ENCODE measurements at regions not wholly inside any gene's neighbourhood (a gene's known extent, or its start where the extent isn't known, plus 50 kb on each side); places are given as distances from the start of the nearest gene placed in this dataset.

- ATAC-seq (replicated peaks; ENCODE audit: extremely low read depth, poor library complexity, severe bottlenecking) (no peak), DNase-seq (ENCODE audit: low spot score in 2 of 2) (no peak)
- H3K4me3 Mint-ChIP-seq: no peak overlapping the region
- no peaks in the 10 kb centered on the region for H3K9me3 Mint-ChIP-seq
- no peaks in the 10 kb centered on the region for H3K36me3 Mint-ChIP-seq (ENCODE audit: insufficient read depth)
- H3K4me1 Mint-ChIP-seq: no peaks in the 10 kb centered on the region
- H3K27ac Mint-ChIP-seq (ENCODE audit: low read depth): no peak overlapping the region
- peaks cover 26% of the 10 kb centered on the region for H3K27me3 Mint-ChIP-seq
Observed at GRCh38 chr1:47611992-47612391, 174.1 kb downstream of the FOXD2 start.

DNA sequence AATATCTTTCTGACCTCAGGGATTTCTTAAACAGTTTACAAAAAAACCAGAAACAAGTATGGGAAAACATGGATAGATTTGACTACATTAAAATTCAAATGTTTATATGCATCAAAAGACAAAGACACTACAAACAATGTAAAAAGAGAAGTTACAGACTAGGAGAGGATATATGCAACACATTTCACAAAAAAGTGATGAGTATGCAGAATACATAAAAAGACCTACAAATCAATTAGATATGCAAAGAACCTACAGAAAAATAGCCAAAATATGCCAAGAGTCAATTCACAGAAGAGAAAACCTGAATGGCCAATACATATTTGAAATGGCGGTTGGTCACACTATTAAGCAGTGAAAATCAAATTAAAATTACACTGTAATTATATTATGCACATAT, 175.0 kb downstream of the FOXD2 start:
- no peak overlapping the region for H3K27ac Mint-ChIP-seq (ENCODE audit: low read depth)
- no peaks in the 10 kb centered on the region for H3K4me1 Mint-ChIP-seq
- ATAC-seq (replicated peaks; ENCODE audit: extremely low read depth, poor library complexity, severe bottlenecking) (no peak), DNase-seq (ENCODE audit: low spot score in 2 of 2) (no peak)
- H3K36me3 Mint-ChIP-seq (ENCODE audit: insufficient read depth): no peaks in the 10 kb centered on the region
- no peak overlapping the region for H3K4me3 Mint-ChIP-seq
- H3K27me3 Mint-ChIP-seq: peaks cover 26% of the 10 kb centered on the region
- H3K9me3 Mint-ChIP-seq: no peaks in the 10 kb centered on the region

GRCh38 chr1:47616036-47616435, 178.2 kb downstream of the FOXD2 start:
- DNase-seq (ENCODE audit: low spot score in 2 of 2): no peak
- Mint-ChIP-seq H3K4me1 (no peaks in the 10 kb centered on the region), H3K4me3 (no peak overlapping the region), H3K27me3 (peaks cover 10% of the 10 kb centered on the region), H3K36me3 (ENCODE audit: insufficient read depth) (no peaks in the 10 kb centered on the region), H3K9me3 (no peaks in the 10 kb centered on the region), H3K27ac (ENCODE audit: low read depth) (no peak overlapping the region)
- ATAC-seq (replicated peaks; ENCODE audit: extremely low read depth, poor library complexity, severe bottlenecking): no peak

GRCh38 chr1:47616906-47617305, 179.1 kb downstream of the FOXD2 start:
- Mint-ChIP-seq H3K9me3 (no peaks in the 10 kb centered on the region), H3K4me1 (no peaks in the 10 kb centered on the region)
- ATAC-seq (replicated peaks; ENCODE audit: extremely low read depth, poor library complexity, severe bottlenecking): no peak

GRCh38 chr1:47617381-47618221, 179.8 kb downstream of the FOXD2 start:
- DNase-seq (ENCODE audit: low spot score in 2 of 2): no peak
- Mint-ChIP-seq H3K9me3 (no peaks in the 10 kb centered on the region), H3K4me1 (no peaks in the 10 kb centered on the region), H3K27ac (ENCODE audit: low read depth) (no peak overlapping the region), H3K36me3 (ENCODE audit: insufficient read depth) (no peaks in the 10 kb centered on the region), H3K4me3 (no peak overlapping the region), H3K27me3 (peaks cover 22% of the 10 kb centered on the region)
- no peak for ATAC-seq (replicated peaks; ENCODE audit: extremely low read depth, poor library complexity, severe bottlenecking)

More at GRCh38 chr1:47616906-47617305, 179.1 kb downstream of the FOXD2 start:
- peaks cover 19% of the 10 kb centered on the region for H3K27me3 Mint-ChIP-seq
- H3K4me3 Mint-ChIP-seq: no peak overlapping the region
- no peaks in the 10 kb centered on the region for H3K36me3 Mint-ChIP-seq (ENCODE audit: insufficient read depth)
- H3K27ac Mint-ChIP-seq (ENCODE audit: low read depth): no peak overlapping the region
- no peak for DNase-seq (ENCODE audit: low spot score in 2 of 2)

GRCh38 chr1:47618222-47618720, 180.4 kb downstream of the FOXD2 start:
- Mint-ChIP-seq H3K4me1 (no peaks in the 10 kb centered on the region), H3K4me3 (no peak overlapping the region), H3K27ac (ENCODE audit: low read depth) (no peak overlapping the region), H3K36me3 (ENCODE audit: insufficient read depth) (no peaks in the 10 kb centered on the region), H3K27me3 (peaks cover 29% of the 10 kb centered on the region), H3K9me3 (no peaks in the 10 kb centered on the region)
- ATAC-seq (replicated peaks; ENCODE audit: extremely low read depth, poor library complexity, severe bottlenecking) (no peak), DNase-seq (ENCODE audit: low spot score in 2 of 2) (no peak)

DNA sequence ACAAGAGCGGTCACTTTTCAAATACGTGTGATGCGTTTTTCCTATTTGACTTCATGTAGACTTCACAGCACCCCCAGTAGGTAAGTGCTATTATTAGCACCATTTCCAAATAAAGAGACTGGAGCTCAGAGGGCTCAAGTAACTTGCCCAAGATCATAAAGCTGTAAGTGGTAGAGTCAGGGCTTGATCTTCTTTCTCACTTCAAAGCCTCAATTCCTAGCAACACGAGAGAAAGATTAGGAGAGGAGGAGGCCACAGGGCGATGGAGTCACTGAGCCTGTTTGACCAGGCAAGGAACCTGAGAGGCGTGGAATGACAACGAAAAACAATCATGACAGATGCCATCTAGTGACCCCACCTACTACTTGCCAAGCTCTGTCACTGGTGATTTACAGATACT, 181.0 kb downstream of the FOXD2 start:
- Mint-ChIP-seq H3K9me3 (no peaks in the 10 kb centered on the region), H3K36me3 (ENCODE audit: insufficient read depth) (no peaks in the 10 kb centered on the region), H3K4me3 (no peak overlapping the region), H3K27me3 (peaks cover 30% of the 10 kb centered on the region), H3K4me1 (no peaks in the 10 kb centered on the region), H3K27ac (ENCODE audit: low read depth) (no peak overlapping the region)
- DNase-seq (ENCODE audit: low spot score in 2 of 2) (no peak), ATAC-seq (replicated peaks; ENCODE audit: extremely low read depth, poor library complexity, severe bottlenecking) (no peak)

DNA sequence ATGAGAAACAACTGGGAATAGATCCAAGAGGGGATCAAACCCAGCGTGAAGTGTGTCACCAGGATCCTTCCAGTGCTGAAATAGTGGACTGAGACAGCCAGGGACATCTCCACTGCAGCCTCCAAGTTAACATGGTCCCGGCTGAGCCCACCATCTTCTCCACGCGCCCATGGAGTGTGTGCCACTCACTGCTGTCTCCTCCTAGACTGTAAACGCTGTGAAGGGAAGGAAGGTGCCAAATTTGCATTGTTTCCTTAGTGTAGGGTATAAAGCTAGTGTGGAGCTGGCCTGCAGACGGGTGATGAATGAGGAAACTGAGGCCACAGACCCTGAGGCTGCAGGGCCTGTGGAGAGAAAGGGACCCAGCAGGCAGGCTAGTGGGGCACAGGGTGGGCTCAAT, 183.6 kb downstream of the FOXD2 start:
- Mint-ChIP-seq H3K36me3 (ENCODE audit: insufficient read depth) (no peaks in the 10 kb centered on the region), H3K4me3 (no peak overlapping the region), H3K27me3 (peaks cover 38% of the 10 kb centered on the region), H3K4me1 (no peaks in the 10 kb centered on the region), H3K9me3 (no peaks in the 10 kb centered on the region), H3K27ac (ENCODE audit: low read depth) (no peak overlapping the region)
- no peak for DNase-seq (ENCODE audit: low spot score in 2 of 2)
- ATAC-seq (replicated peaks; ENCODE audit: extremely low read depth, poor library complexity, severe bottlenecking): no peak

DNA sequence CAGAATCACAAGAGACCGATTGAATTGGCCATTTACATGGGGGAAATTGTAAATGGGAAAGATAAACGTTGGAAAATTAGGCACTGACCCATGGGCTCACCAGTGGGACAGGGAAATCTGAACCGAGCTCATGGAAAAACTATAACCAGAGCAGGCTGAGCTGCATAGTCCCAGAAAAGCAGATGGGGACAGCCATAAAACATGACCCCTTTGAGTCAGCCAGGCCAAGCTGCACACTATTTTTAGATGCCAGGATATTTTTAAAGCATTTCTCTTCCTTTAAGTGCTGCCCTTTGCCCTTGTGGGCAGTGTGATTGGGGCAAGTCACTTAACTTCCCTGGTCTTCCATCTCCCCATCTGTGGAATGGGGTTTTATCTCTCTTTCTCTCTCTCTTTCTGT, 184.1 kb downstream of the FOXD2 start:
- Mint-ChIP-seq H3K4me1 (no peaks in the 10 kb centered on the region), H3K27ac (ENCODE audit: low read depth) (no peak overlapping the region), H3K9me3 (no peaks in the 10 kb centered on the region), H3K27me3 (peaks cover 43% of the 10 kb centered on the region), H3K4me3 (no peak overlapping the region), H3K36me3 (ENCODE audit: insufficient read depth) (no peaks in the 10 kb centered on the region)
- DNase-seq (ENCODE audit: low spot score in 2 of 2) (no peak), ATAC-seq (replicated peaks; ENCODE audit: extremely low read depth, poor library complexity, severe bottlenecking) (no peak)

GRCh38 chr1:47622776-47623556, 185.1 kb downstream of the FOXD2 start:
- no peaks in the 10 kb centered on the region for H3K36me3 Mint-ChIP-seq (ENCODE audit: insufficient read depth)
- ATAC-seq (replicated peaks; ENCODE audit: extremely low read depth, poor library complexity, severe bottlenecking) (no peak), DNase-seq (ENCODE audit: low spot score in 2 of 2) (no peak)
- peaks cover 50% of the 10 kb centered on the region for H3K27me3 Mint-ChIP-seq
- H3K27ac Mint-ChIP-seq (ENCODE audit: low read depth): no peak overlapping the region
- H3K9me3 Mint-ChIP-seq: no peaks in the 10 kb centered on the region
- H3K4me3 Mint-ChIP-seq: no peak overlapping the region
- no peaks in the 10 kb centered on the region for H3K4me1 Mint-ChIP-seq

DNA sequence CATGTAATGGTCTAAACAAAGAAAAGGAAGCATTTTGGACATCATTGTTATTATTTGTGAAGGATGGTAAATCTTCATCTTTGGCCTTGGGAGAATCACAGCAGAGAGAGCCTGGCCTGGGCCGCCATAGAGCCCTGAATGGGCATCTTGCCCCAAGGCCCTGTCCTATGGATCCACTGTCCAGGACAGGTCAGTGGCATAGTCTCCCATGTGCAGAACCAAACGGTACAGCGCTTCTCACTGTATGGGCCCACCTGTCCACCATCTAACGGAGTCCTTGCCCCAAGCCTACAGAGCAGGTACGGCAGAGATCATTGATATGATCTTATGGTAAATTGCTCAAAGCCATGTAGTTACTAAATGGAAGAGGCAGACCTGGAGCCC, 185.7 kb downstream of the FOXD2 start:
- no peaks in the 10 kb centered on the region for H3K9me3 Mint-ChIP-seq
- no peak for ATAC-seq (replicated peaks; ENCODE audit: extremely low read depth, poor library complexity, severe bottlenecking)
- H3K27ac Mint-ChIP-seq (ENCODE audit: low read depth): no peak overlapping the region
- peaks cover 50% of the 10 kb centered on the region for H3K27me3 Mint-ChIP-seq
- no peaks in the 10 kb centered on the region for H3K36me3 Mint-ChIP-seq (ENCODE audit: insufficient read depth)
- H3K4me3 Mint-ChIP-seq: no peak overlapping the region
- no peaks in the 10 kb centered on the region for H3K4me1 Mint-ChIP-seq
- DNase-seq (ENCODE audit: low spot score in 2 of 2): no peak

GRCh38 chr1:47624531-47624930, 186.7 kb downstream of the FOXD2 start:
- ATAC-seq (replicated peaks; ENCODE audit: extremely low read depth, poor library complexity, severe bottlenecking) (no peak), DNase-seq (ENCODE audit: low spot score in 2 of 2) (no peak)
- H3K4me3 Mint-ChIP-seq: no peak overlapping the region
- H3K9me3 Mint-ChIP-seq: no peaks in the 10 kb centered on the region
- no peaks in the 10 kb centered on the region for H3K36me3 Mint-ChIP-seq (ENCODE audit: insufficient read depth)
- H3K27ac Mint-ChIP-seq (ENCODE audit: low read depth): no peak overlapping the region
- H3K4me1 Mint-ChIP-seq: no peaks in the 10 kb centered on the region
- peaks cover 50% of the 10 kb centered on the region for H3K27me3 Mint-ChIP-seq

- no peak for ATAC-seq (replicated peaks; ENCODE audit: extremely low read depth, poor library complexity, severe bottlenecking)
- no peaks in the 10 kb centered on the region for H3K36me3 Mint-ChIP-seq (ENCODE audit: insufficient read depth)
- no peaks in the 10 kb centered on the region for H3K9me3 Mint-ChIP-seq
- peaks cover 41% of the 10 kb centered on the region for H3K27me3 Mint-ChIP-seq
- no peak for DNase-seq (ENCODE audit: low spot score in 2 of 2)
- no peak overlapping the region for H3K27ac Mint-ChIP-seq (ENCODE audit: low read depth)
- H3K4me1 Mint-ChIP-seq: no peaks in the 10 kb centered on the region
- no peak overlapping the region for H3K4me3 Mint-ChIP-seq
Observed at GRCh38 chr1:47627016-47627415, 189.2 kb downstream of the FOXD2 start.
